ENCODE measurements at regions not wholly inside any gene's neighbourhood (a gene's known extent, or its start where the extent isn't known, plus 50 kb on each side); places are given as distances from the start of the nearest gene placed in this dataset.

DNA sequence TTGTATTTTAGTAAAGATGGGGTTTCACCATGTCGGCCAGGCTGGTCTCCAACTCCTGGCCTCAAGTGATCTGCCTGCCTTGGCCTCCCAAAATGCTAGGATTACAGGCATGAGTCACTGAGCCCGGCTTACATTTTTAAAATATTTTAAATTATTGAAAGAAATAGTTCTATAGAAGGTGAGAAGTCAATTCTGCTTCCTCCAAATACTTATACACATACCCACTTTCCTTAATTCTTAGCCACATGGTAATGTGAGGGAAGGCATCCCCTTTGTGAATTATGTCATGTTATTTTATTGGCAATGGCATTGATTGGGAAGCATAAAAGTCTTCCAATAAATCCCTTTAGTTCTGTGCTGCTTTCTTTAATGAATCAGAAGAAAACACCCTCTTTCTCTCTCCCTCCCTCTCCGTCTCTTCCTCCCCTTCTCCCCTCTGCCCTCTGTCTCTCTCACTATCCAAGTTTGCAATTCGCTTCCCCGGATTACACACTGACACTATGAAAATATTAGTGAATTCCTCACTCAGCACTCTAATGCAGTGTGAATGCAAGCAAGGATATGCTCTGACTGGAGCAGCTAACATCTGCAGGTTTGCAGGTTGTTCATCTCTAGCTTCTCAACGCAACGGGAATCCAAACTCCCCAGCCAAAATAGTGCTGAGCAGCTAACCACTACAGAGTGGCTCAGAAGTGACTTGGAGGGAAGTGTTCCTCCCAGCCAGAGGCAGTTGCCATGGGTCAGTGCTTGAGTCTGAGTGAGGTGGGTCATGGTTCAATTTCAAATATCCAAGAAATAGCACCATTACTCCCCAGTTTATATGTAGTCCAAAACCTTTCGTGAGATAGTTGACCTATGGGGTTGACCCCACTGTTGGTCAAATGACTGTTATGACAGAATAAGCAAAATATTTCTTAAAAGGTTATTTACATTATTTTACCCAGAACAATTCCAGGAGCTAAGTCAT lies 77.8 kb upstream of the CD55 start:
- FAIRE-seq: no peak
- Histone ChIP-seq H3K4me2 (ENCODE audit: low read length) (no peak overlapping the region), H3K4me1 (ENCODE audit: insufficient read depth, low read length) (peaks cover 6% of the 10 kb centered on the region), H3K9me3 (ENCODE audit: insufficient read depth, low read depth, low read length) (no peaks in the 10 kb centered on the region), H3K27ac (ENCODE audit: low read depth, low read length) (no peak overlapping the region), H4K20me1 (ENCODE audit: insufficient read depth, low read length) (no peaks in the 10 kb centered on the region), H3K36me3 (ENCODE audit: insufficient read depth, low read length) (no peaks in the 10 kb centered on the region), H3K27me3 (ENCODE audit: insufficient read depth, low read length) (no peaks in the 10 kb centered on the region), H3K79me2 (ENCODE audit: insufficient read depth, low read length) (no peaks in the 10 kb centered on the region), H3K9ac (ENCODE audit: low read length) (no peak overlapping the region), H2AFZ (ENCODE audit: low read depth, low read length) (no peak overlapping the region), H3K4me3 (ENCODE audit: insufficient read depth, low read depth, low read length) (no peak overlapping the region)
- Mint-ChIP-seq H3K27me3 (ENCODE audit: low read depth, unreplicated experiment) (peaks cover 3% of the 10 kb centered on the region), H3K36me3 (ENCODE audit: low read depth, unreplicated experiment) (no peaks in the 10 kb centered on the region), H3K9me3 (ENCODE audit: unreplicated experiment) (no peaks in the 10 kb centered on the region), H3K4me3 (ENCODE audit: unreplicated experiment) (no peak overlapping the region), H3K4me1 (ENCODE audit: low read depth, unreplicated experiment) (peaks cover 26% of the 10 kb centered on the region), H3K27ac (ENCODE audit: unreplicated experiment) (peak overlapping the region; percentile 37)
- no peak for DNase-seq (ENCODE audit: low read depth)
- no peak for TF ChIP-seq EZH2 (IDR thresholded peaks at IDR 0.05; ENCODE audit: insufficient read depth, low read length)
- no peak for TF ChIP-seq CTCF (IDR thresholded peaks at IDR 0.05; ENCODE audit: insufficient read depth, low read depth, low read length)

DNA sequence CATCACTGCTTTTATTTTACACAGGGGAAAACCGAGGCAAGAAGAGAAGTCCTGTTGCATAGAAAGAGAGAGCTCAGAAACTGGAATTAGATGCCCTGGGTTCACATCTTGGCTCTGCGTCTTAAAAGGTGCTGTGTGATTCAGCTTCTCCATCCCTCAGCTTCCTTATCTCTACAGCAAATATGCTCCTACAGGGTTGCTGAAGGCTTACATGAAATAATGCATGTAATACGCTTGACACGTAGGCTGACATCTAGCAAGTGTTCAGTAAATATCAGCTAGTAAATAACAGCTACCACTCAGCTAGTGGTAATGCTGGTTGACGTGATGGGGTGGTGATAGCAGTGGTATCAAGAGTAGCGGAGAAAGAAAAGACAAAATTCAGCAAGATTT lies 77.1 kb upstream of the CD55 start:
- H3K4me3 Mint-ChIP-seq (ENCODE audit: unreplicated experiment): no peak overlapping the region
- no peaks in the 10 kb centered on the region for H3K36me3 Mint-ChIP-seq (ENCODE audit: low read depth, unreplicated experiment)
- H3K27ac Mint-ChIP-seq (ENCODE audit: unreplicated experiment): no peak overlapping the region
- Histone ChIP-seq H3K9me3 (ENCODE audit: insufficient read depth, low read depth, low read length) (no peaks in the 10 kb centered on the region), H3K27ac (ENCODE audit: low read depth, low read length) (no peak overlapping the region), H3K79me2 (ENCODE audit: insufficient read depth, low read length) (no peaks in the 10 kb centered on the region), H2AFZ (ENCODE audit: low read depth, low read length) (no peak overlapping the region), H3K4me1 (ENCODE audit: insufficient read depth, low read length) (peaks cover 6% of the 10 kb centered on the region), H3K9ac (ENCODE audit: low read length) (no peak overlapping the region), H3K27me3 (ENCODE audit: insufficient read depth, low read length) (no peaks in the 10 kb centered on the region), H3K4me2 (ENCODE audit: low read length) (no peak overlapping the region), H3K4me3 (ENCODE audit: insufficient read depth, low read depth, low read length) (no peak overlapping the region), H4K20me1 (ENCODE audit: insufficient read depth, low read length) (no peaks in the 10 kb centered on the region), H3K36me3 (ENCODE audit: insufficient read depth, low read length) (no peaks in the 10 kb centered on the region)
- FAIRE-seq (no peak), DNase-seq (ENCODE audit: low read depth) (no peak)
- no peak for TF ChIP-seq CTCF (IDR thresholded peaks at IDR 0.05; ENCODE audit: insufficient read depth, low read depth, low read length)
- no peak for TF ChIP-seq EZH2 (IDR thresholded peaks at IDR 0.05; ENCODE audit: insufficient read depth, low read length)
- H3K27me3 Mint-ChIP-seq (ENCODE audit: low read depth, unreplicated experiment): peaks cover 3% of the 10 kb centered on the region
- H3K9me3 Mint-ChIP-seq (ENCODE audit: unreplicated experiment): no peaks in the 10 kb centered on the region
- peaks cover 24% of the 10 kb centered on the region for H3K4me1 Mint-ChIP-seq (ENCODE audit: low read depth, unreplicated experiment)

GRCh38 chr1:207245124-207245523 lies 76.4 kb upstream of the CD55 start:
- H3K27ac ChIP-seq (ENCODE audit: low read depth, low read length): no peak overlapping the region
- H3K27ac Mint-ChIP-seq (ENCODE audit: unreplicated experiment): no peak overlapping the region

More at GRCh38 chr1:207245124-207245523, 76.4 kb upstream of the CD55 start:
- no peaks in the 10 kb centered on the region for H3K9me3 Mint-ChIP-seq (ENCODE audit: unreplicated experiment)
- FAIRE-seq (no peak), DNase-seq (ENCODE audit: low read depth) (no peak)
- H3K36me3 Mint-ChIP-seq (ENCODE audit: low read depth, unreplicated experiment): no peaks in the 10 kb centered on the region
- no peak overlapping the region for H3K4me3 ChIP-seq (ENCODE audit: insufficient read depth, low read depth, low read length)
- H3K4me1 Mint-ChIP-seq (ENCODE audit: low read depth, unreplicated experiment): peaks cover 19% of the 10 kb centered on the region
- H3K9ac ChIP-seq (ENCODE audit: low read length): no peak overlapping the region
- H3K27me3 ChIP-seq (ENCODE audit: insufficient read depth, low read length): no peaks in the 10 kb centered on the region
- no peaks in the 10 kb centered on the region for H4K20me1 ChIP-seq (ENCODE audit: insufficient read depth, low read length)
- H3K27me3 Mint-ChIP-seq (ENCODE audit: low read depth, unreplicated experiment): peaks cover 3% of the 10 kb centered on the region
- TF ChIP-seq EZH2 (IDR thresholded peaks at IDR 0.05; ENCODE audit: insufficient read depth, low read length) (no peak), CTCF (IDR thresholded peaks at IDR 0.05; ENCODE audit: insufficient read depth, low read depth, low read length) (no peak)
- H3K4me2 ChIP-seq (ENCODE audit: low read length): no peak overlapping the region
- H3K36me3 ChIP-seq (ENCODE audit: insufficient read depth, low read length): no peaks in the 10 kb centered on the region
- no peaks in the 10 kb centered on the region for H3K79me2 ChIP-seq (ENCODE audit: insufficient read depth, low read length)
- no peaks in the 10 kb centered on the region for H3K9me3 ChIP-seq (ENCODE audit: insufficient read depth, low read depth, low read length)
- H3K4me3 Mint-ChIP-seq (ENCODE audit: unreplicated experiment): no peak overlapping the region
- H3K4me1 ChIP-seq (ENCODE audit: insufficient read depth, low read length): peaks cover 6% of the 10 kb centered on the region
- no peak overlapping the region for H2AFZ ChIP-seq (ENCODE audit: low read depth, low read length)

All from astrocyte (in vitro differentiated cells and primary cell).